ENCODE measurements at regions not wholly inside any gene's neighbourhood (a gene's known extent, or its start where the extent isn't known, plus 50 kb on each side); places are given as distances from the start of the nearest gene placed in this dataset.
A peak's percentile ranks its signal among the peaks of the same experiment; 100 is the strongest.

DNA sequence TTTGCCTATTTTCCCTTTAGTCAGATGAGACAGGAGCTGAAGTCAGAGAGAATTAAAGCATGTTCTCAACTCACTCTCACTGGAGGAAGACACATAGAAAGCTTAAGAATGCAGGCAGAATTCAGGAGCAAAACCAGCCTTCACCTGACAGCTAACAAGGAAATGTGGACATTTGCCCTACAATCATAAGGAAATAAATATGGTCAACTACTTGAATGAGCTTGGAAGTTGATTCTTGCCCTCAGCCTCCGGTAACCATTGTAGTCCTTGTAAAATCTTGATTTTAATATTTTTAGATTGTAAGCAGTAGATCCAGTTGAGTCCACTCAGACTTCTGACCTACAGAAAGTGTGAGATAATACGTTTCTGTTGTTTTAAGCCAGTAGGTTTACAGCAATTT, 752.5 kb upstream of the ZWINT start:
- Histone ChIP-seq H3K9me3 (ENCODE audit: control insufficient read depth in 2 of 3, insufficient read depth in 1 of 3, low read length in 3 of 3) (no peaks in the 10 kb centered on the region), H3K9ac (ENCODE audit: low read length in 3 of 3) (no peak overlapping the region), H3K27me3 (ENCODE audit: control insufficient read depth, insufficient read depth, low read length) (no peaks in the 10 kb centered on the region), H3K36me3 (ENCODE audit: control insufficient read depth in 2 of 3, insufficient read depth in 3 of 3, low read length in 3 of 3) (no peaks in the 10 kb centered on the region), H3K27ac (ENCODE audit: low read depth in 2 of 2, low read length in 2 of 2) (no peak overlapping the region), H3K4me1 (ENCODE audit: control insufficient read depth in 2 of 3, insufficient read depth in 2 of 3, low read depth in 1 of 3, low read length in 3 of 3) (no peaks in the 10 kb centered on the region), H3K4me3 (ENCODE audit: low read length in 3 of 3) (no peak overlapping the region)
- TF ChIP-seq, protein P1, sequence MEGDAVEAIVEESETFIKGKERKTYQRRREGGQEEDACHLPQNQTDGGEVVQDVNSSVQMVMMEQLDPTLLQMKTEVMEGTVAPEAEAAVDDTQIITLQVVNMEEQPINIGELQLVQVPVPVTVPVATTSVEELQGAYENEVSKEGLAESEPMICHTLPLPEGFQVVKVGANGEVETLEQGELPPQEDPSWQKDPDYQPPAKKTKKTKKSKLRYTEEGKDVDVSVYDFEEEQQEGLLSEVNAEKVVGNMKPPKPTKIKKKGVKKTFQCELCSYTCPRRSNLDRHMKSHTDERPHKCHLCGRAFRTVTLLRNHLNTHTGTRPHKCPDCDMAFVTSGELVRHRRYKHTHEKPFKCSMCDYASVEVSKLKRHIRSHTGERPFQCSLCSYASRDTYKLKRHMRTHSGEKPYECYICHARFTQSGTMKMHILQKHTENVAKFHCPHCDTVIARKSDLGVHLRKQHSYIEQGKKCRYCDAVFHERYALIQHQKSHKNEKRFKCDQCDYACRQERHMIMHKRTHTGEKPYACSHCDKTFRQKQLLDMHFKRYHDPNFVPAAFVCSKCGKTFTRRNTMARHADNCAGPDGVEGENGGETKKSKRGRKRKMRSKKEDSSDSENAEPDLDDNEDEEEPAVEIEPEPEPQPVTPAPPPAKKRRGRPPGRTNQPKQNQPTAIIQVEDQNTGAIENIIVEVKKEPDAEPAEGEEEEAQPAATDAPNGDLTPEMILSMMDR (IDR thresholded peaks at IDR 0.05; ENCODE audit: borderline replicate concordance, extremely low read depth, insufficient read depth) = no peak
- no peak for FAIRE-seq
- no peak for DNase-seq
- intact Hi-C loops (cut with DNase I) = no loop called here

DNA sequence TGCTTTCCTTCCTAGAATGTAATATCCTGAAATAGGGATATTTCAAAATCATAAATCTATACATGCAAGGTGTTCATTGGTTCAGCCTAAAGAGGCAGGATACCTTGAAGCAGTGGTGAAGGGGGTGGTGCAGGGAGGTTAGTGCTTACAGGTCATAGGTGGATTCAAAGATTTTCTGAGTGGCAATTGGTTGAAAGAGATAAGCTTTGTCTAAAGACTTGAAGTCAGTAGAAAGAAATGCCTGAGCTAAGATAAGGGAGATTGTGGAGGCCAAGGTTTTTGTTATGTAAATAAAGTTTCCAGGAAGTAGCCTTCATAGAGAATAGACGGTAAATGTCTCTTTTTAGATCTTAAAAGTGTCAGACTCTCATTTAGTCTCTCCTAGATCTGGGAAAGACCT, 741.2 kb upstream of the ZWINT start:
- Histone ChIP-seq H3K4me3 (ENCODE audit: low read length in 3 of 3) (no peak overlapping the region), H3K27ac (ENCODE audit: low read depth in 2 of 2, low read length in 2 of 2) (no peak overlapping the region), H3K4me1 (ENCODE audit: control insufficient read depth in 2 of 3, insufficient read depth in 2 of 3, low read depth in 1 of 3, low read length in 3 of 3) (no peaks in the 10 kb centered on the region), H3K9ac (ENCODE audit: low read length in 3 of 3) (no peak overlapping the region), H3K9me3 (ENCODE audit: control insufficient read depth in 2 of 3, insufficient read depth in 1 of 3, low read length in 3 of 3) (no peaks in the 10 kb centered on the region), H3K36me3 (ENCODE audit: control insufficient read depth in 2 of 3, insufficient read depth in 3 of 3, low read length in 3 of 3) (no peaks in the 10 kb centered on the region), H3K27me3 (ENCODE audit: control insufficient read depth, insufficient read depth, low read length) (no peaks in the 10 kb centered on the region)
- FAIRE-seq (no peak), DNase-seq (no peak)
- intact Hi-C loops (cut with DNase I) = no loop called here
- TF ChIP-seq, protein P1 (IDR thresholded peaks at IDR 0.05; ENCODE audit: borderline replicate concordance, extremely low read depth, insufficient read depth) = no peak

GRCh38 chr10:57098146-57098545, 737.1 kb upstream of the ZWINT start:
- TF ChIP-seq, protein P1 (IDR thresholded peaks at IDR 0.05; ENCODE audit: borderline replicate concordance, extremely low read depth, insufficient read depth) = no peak
- no peak overlapping the region for H3K27ac ChIP-seq (ENCODE audit: low read depth in 2 of 2, low read length in 2 of 2)
- H3K9me3 ChIP-seq (ENCODE audit: control insufficient read depth in 2 of 3, insufficient read depth in 1 of 3, low read length in 3 of 3) = peaks cover 0 to 5% (median 0%) of the 10 kb centered on the region in 3 donors
- intact Hi-C loops (cut with DNase I) = no loop called here
- FAIRE-seq (no peak), DNase-seq (no peak)
- H3K4me3 ChIP-seq (ENCODE audit: low read length in 3 of 3) = no peak overlapping the region
- H3K4me1 ChIP-seq (ENCODE audit: control insufficient read depth in 2 of 3, insufficient read depth in 2 of 3, low read depth in 1 of 3, low read length in 3 of 3) = no peaks in the 10 kb centered on the region
- no peaks in the 10 kb centered on the region for H3K27me3 ChIP-seq (ENCODE audit: control insufficient read depth, insufficient read depth, low read length)
- no peak overlapping the region for H3K9ac ChIP-seq (ENCODE audit: low read length in 3 of 3)
- no peaks in the 10 kb centered on the region for H3K36me3 ChIP-seq (ENCODE audit: control insufficient read depth in 2 of 3, insufficient read depth in 3 of 3, low read length in 3 of 3)

DNA sequence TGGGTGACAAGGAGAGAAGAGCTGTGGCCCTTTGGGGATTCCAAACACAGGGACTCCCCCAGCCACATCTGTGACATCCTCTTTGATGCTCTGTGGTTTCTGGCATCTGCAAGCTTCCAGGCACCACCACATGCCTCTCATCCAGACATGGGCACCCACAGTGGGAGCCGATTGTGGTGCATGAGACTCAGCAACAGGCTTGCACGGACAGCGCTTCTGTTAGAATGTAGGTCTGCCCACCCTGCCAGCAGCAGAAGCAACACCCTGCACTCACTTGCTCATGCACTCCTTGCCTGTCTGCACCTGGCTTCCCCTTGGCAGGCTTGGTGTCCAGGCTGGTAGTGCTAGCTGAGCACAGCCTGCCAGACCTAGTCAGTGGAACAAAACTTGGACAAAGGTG, 735.0 kb upstream of the ZWINT start:
- Histone ChIP-seq H3K36me3 (ENCODE audit: control insufficient read depth in 2 of 3, insufficient read depth in 3 of 3, low read length in 3 of 3) (no peaks in the 10 kb centered on the region), H3K27me3 (ENCODE audit: control insufficient read depth, insufficient read depth, low read length) (no peaks in the 10 kb centered on the region), H3K4me1 (ENCODE audit: control insufficient read depth in 2 of 3, insufficient read depth in 2 of 3, low read depth in 1 of 3, low read length in 3 of 3) (no peaks in the 10 kb centered on the region), H3K27ac (ENCODE audit: low read depth in 2 of 2, low read length in 2 of 2) (no peak overlapping the region), H3K9ac (ENCODE audit: low read length in 3 of 3) (no peak overlapping the region), H3K9me3 (ENCODE audit: control insufficient read depth in 2 of 3, insufficient read depth in 1 of 3, low read length in 3 of 3) (peaks cover 0 to 5% (median 0%) of the 10 kb centered on the region in 3 donors), H3K4me3 (ENCODE audit: low read length in 3 of 3) (no peak overlapping the region)
- peak in 1 of 5 donors; percentile 35 for DNase-seq
- intact Hi-C loops (cut with DNase I) = no loop called here
- TF ChIP-seq, protein P1 (IDR thresholded peaks at IDR 0.05; ENCODE audit: borderline replicate concordance, extremely low read depth, insufficient read depth) = no peak
- no peak for FAIRE-seq

All from kidney (tissue), 13 donors.